ENCODE measurements at regions not wholly inside any gene's neighbourhood (a gene's known extent, or its start where the extent isn't known, plus 50 kb on each side); places are given as distances from the start of the nearest gene placed in this dataset.

- H3K4me3 ChIP-seq = no peak overlapping the region
- peaks cover 0 to 2% of the 10 kb centered on the region in 2 experiments; a peak in 2 of 5 replicates for H3K27me3 ChIP-seq (ENCODE audit: control insufficient read depth in 2 of 2, insufficient read depth in 2 of 2, low read length in 2 of 2)
- DNase-seq (ENCODE audit: extremely low read depth in 1 of 4, low spot score in 3 of 4) (no peak), ATAC-seq (no peak), FAIRE-seq (no peak)
- no peak overlapping the region for H3K9ac ChIP-seq (ENCODE audit: insufficient read depth in 1 of 2, low read depth in 2 of 2, low read length in 2 of 2)
- H4K20me1 ChIP-seq (replicated peaks; ENCODE audit: control insufficient read depth, insufficient read depth, low read length) = no peaks in the 10 kb centered on the region
- BruUV-seq (replicated peaks) = no TSS peak
- TF ChIP-seq ATF6 (CRISPR knock-in tag; IDR thresholded peaks at IDR 0.05) = no peak
- TF ChIP-seq RFX7 (CRISPR knock-in tag; IDR thresholded peaks at IDR 0.05) = no peak
- no peak for TF ChIP-seq ZC3H11A (IDR thresholded peaks at IDR 0.05; ENCODE audit: low read depth, low read length)
- no peak for TF ChIP-seq ILF3 (IDR thresholded peaks at IDR 0.05; ENCODE audit: borderline replicate concordance)
- TF ChIP-seq STAT5A (IDR thresholded peaks at IDR 0.05; ENCODE audit: borderline replicate concordance, low read length) = no peak
- TF ChIP-seq ZNF174 (CRISPR knock-in tag; IDR thresholded peaks at IDR 0.05) = no peak
- TF ChIP-seq ZEB2 (IDR thresholded peaks at IDR 0.05) = no peak
- no peak for TF ChIP-seq USF1 (CRISPR knock-in tag; IDR thresholded peaks at IDR 0.05)
- no peak for TF ChIP-seq PHB (CRISPR knock-in tag; IDR thresholded peaks at IDR 0.05)
- no peak for TF ChIP-seq SNIP1 (IDR thresholded peaks at IDR 0.05; ENCODE audit: low read depth)
- in situ Hi-C loops (cut with MboI) (no loop called here), intact Hi-C loops (cut with micrococcal nuclease) (no loop called here)
- no peak overlapping the region for H2AFZ ChIP-seq (ENCODE audit: low read depth, low read length)
- H3K36me3 ChIP-seq (ENCODE audit: control insufficient read depth, insufficient read depth, low read length) = no peaks in the 10 kb centered on the region
- no peak overlapping the region for H3K27ac ChIP-seq (ENCODE audit: extremely low read depth, low read depth, low read length)
- no peaks in the 10 kb centered on the region for H3K9me1 ChIP-seq (ENCODE audit: control insufficient read depth, insufficient read depth, low read length)
- no peaks in the 10 kb centered on the region for H3K9me3 ChIP-seq (replicated peaks; ENCODE audit: control insufficient read depth, insufficient read depth, low read depth, low read length)
- no peaks in the 10 kb centered on the region for H3K4me1 ChIP-seq (replicated peaks in 1 of 2; ENCODE audit: control insufficient read depth in 2 of 2, insufficient read depth in 2 of 2, low read length in 2 of 2)
- H3K79me2 ChIP-seq (ENCODE audit: control insufficient read depth, insufficient read depth, low read length) = no peaks in the 10 kb centered on the region
- ChIA-PET CTCF (ENCODE audit: low intra/inter-chr PET ratio) (no interaction called here), POLR2A (interaction anchor here (1.3 kb wide), 1 partner anchor 9 kb away, joined by 3 read pairs; no protein-coding TSS in a partner anchor)
- WGBS (ENCODE audit: insufficient coverage, low coverage, missing lambda C conversion rate) = 30% methylated on average over 5 of the region's 5 CpGs
- no peak overlapping the region for H3K4me2 ChIP-seq (ENCODE audit: insufficient read depth, low read length)
Measured at GRCh38 chr10:7077880-7078279, 333.0 kb downstream of the SFMBT2 start.
